Heart left ventricle (tissue), 13 donors: ENCODE measurements at regions not wholly inside any gene's neighbourhood (a gene's known extent, or its start where the extent isn't known, plus 50 kb on each side); places are given as distances from the start of the nearest gene placed in this dataset.

Experiments
- CTCF ChIP-seq, 12 donors: fragments of 200-600 bp; sonication (generic) in 4 of 12; IDR thresholded peaks; one replicate each; pipeline versions ENCODE4 v1.5.0 to v1.8.0; 2018 to 2022; ENCODE audit warnings: antibody characterized with exemption in 12 of 12, mild to moderate bottlenecking in 5 of 12
- POLR2A ChIP-seq, 2 donors: fragments of 450-650 bp; IDR thresholded peaks; one replicate each; pipeline ENCODE4 v1.6.1; 2017; ENCODE audit warnings: antibody characterized with exemption in 2 of 2, mild to moderate bottlenecking in 2 of 2, moderate library complexity in 2 of 2
- donor health status: ischemic (EF 13 %, LVEDD 7.1; RV severe dilation, severe dysfunction).
- donor health status: DM: no; HTN: yes; CAD: no.
- donor health status: DM: no; HTN: no; CAD: no.
- donor health status: ischemic (EF 25% LVEDD 6.9; RV normal size, moderate dysfunction).
- donor health status: ischemic (EF 25% LVEDD 5.7; RV mildly dilated, moderate dysfunction).
- donor health status: ischemic (EF 35%, LVEDD 5.7; RV mildly dilated, moderate dysfunction).
- donor health status: nonischemic (EF 11% LVEDD 7.7; RV severe dilation, severe dysfunction).
- donor health status: DM: yes; HTN: yes; CAD: no.
- donor health status: PGD.
- donor health status: ischemic (EF 29% LVEDD 5.4; RV normal size, mild dysfunction).
- donor health status: nonischemic (EF 23%, LVEDD 6.1; RV moderate dilation, normal function).

GRCh38 chr13:83589814-83590213 lies 292.5 kb downstream of the SLITRK1 start:
- TF ChIP-seq CTCF (IDR thresholded peaks at IDR 0.05) (no peak), POLR2A (IDR thresholded peaks at IDR 0.05) (no peak)
